ENCODE measurements at regions not wholly inside any gene's neighbourhood (a gene's known extent, or its start where the extent isn't known, plus 50 kb on each side); places are given as distances from the start of the nearest gene placed in this dataset.

DNA sequence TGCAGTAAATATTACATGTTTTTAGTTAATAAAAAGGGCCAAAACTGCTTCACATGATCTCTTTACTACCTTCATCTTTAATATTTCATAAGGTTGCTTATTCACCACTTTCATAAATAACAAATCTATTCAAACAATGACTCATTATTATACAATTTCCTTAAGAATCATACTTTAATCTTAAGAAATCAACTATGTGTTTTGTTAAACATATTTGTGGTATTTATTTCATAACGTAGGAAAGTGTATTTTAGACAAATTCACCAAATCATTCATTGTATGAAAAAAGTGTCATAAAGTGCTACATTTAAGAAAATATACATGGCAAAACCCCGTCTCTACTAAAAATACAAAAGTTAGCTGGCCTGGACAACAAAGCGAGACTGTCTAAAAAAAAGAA, 150.5 kb upstream of the RXFP1 start:
- H3K9me3 ChIP-seq (ENCODE audit: low read depth, low read length, poor library complexity, severe bottlenecking), result no peaks in the 10 kb centered on the region
- H3K4me1 ChIP-seq (ENCODE audit: insufficient read depth, low read length, poor library complexity, severe bottlenecking), result no peaks in the 10 kb centered on the region
- no peak overlapping the region for H3K4me3 ChIP-seq (ENCODE audit: low read depth, low read length, poor library complexity, severe bottlenecking)
- intact Hi-C loops (cut with micrococcal nuclease; ENCODE audit: unreplicated experiment), result no loop called here
- BruUV-seq (replicated peaks), result no TSS peak
- no peak overlapping the region for H3K27ac ChIP-seq (ENCODE audit: low read depth, low read length, poor library complexity, severe bottlenecking)
- TF ChIP-seq EZH2 (IDR thresholded peaks at IDR 0.05; ENCODE audit: borderline replicate concordance, low read depth, low read length, poor library complexity, severe bottlenecking), result no peak
- no peak for TF ChIP-seq CTCF (conservative IDR thresholded peaks at IDR 0.05; ENCODE audit: low read depth, low read length)
- DNase-seq (ENCODE audit: low spot score), result no peak
- no peaks in the 10 kb centered on the region for H3K27me3 ChIP-seq (replicated peaks; ENCODE audit: insufficient read depth, low read depth, low read length, poor library complexity)
- ChIA-PET POLR2A (ENCODE audit: low non-redundant PET) (no interaction called here), CTCF (no interaction called here)
- no peaks in the 10 kb centered on the region for H3K36me3 ChIP-seq (ENCODE audit: insufficient read depth, low read length, poor library complexity, severe bottlenecking)

- DNase-seq (ENCODE audit: low spot score), result no peak
- no peak overlapping the region for H3K27ac ChIP-seq (ENCODE audit: low read depth, low read length, poor library complexity, severe bottlenecking)
- no peaks in the 10 kb centered on the region for H3K27me3 ChIP-seq (replicated peaks; ENCODE audit: insufficient read depth, low read depth, low read length, poor library complexity)
- POLR2A ChIA-PET (ENCODE audit: low non-redundant PET), result interaction anchor here (0.5 kb wide), 1 partner anchor 131 kb away, joined by 3 read pairs; no protein-coding TSS in a partner anchor
- intact Hi-C loops (cut with micrococcal nuclease; ENCODE audit: unreplicated experiment), result no loop called here
- H3K9me3 ChIP-seq (ENCODE audit: low read depth, low read length, poor library complexity, severe bottlenecking), result no peaks in the 10 kb centered on the region
- no peaks in the 10 kb centered on the region for H3K4me1 ChIP-seq (ENCODE audit: insufficient read depth, low read length, poor library complexity, severe bottlenecking)
- no peak overlapping the region for H3K4me3 ChIP-seq (ENCODE audit: low read depth, low read length, poor library complexity, severe bottlenecking)
- CTCF ChIA-PET, result no interaction called here
- BruUV-seq (replicated peaks), result no TSS peak
- TF ChIP-seq CTCF (conservative IDR thresholded peaks at IDR 0.05; ENCODE audit: low read depth, low read length), result no peak
- TF ChIP-seq EZH2 (IDR thresholded peaks at IDR 0.05; ENCODE audit: borderline replicate concordance, low read depth, low read length, poor library complexity, severe bottlenecking), result no peak
- H3K36me3 ChIP-seq (ENCODE audit: insufficient read depth, low read length, poor library complexity, severe bottlenecking), result no peaks in the 10 kb centered on the region
Observed at GRCh38 chr4:158374318-158374717, 147.4 kb upstream of the RXFP1 start.

DNA sequence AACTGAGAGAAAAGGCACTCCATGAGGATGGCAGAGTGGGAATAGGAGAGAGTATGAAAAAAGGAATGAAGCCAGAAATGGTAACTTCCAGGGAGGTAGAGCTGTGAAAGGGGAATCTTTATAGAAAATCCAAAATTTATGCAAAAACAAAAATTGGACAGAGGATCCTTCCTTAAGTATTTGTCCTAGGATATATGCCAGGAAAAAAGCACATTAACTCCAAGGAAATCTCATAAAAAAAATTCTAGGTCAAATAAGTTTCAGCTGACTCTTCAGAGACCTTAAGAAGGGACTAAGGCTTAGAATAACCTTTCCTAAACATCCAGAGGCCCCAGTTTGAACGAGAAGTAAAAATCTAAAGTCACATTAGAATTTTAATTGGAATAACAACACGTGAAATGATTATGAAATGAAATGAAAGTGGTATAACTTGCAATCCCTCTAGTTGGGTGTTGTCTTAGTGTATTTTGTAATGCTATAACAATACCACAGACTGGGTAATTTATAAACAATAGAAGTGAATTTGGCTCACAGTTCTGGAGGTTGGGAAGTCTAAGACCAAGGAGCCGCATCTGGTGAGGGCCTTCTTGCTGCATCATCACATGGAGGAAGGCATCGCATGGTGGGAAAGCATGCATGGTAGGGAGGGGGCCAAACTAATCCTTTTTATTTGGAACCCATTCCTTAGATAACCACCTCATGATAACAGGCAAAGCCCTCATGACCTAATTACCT, 145.4 kb upstream of the RXFP1 start:
- DNase-seq (ENCODE audit: low spot score), result no peak
- Histone ChIP-seq H3K9me3 (ENCODE audit: low read depth, low read length, poor library complexity, severe bottlenecking) (no peaks in the 10 kb centered on the region), H3K27ac (ENCODE audit: low read depth, low read length, poor library complexity, severe bottlenecking) (no peak overlapping the region), H3K4me1 (ENCODE audit: insufficient read depth, low read length, poor library complexity, severe bottlenecking) (no peaks in the 10 kb centered on the region), H3K27me3 (replicated peaks; ENCODE audit: insufficient read depth, low read depth, low read length, poor library complexity) (no peaks in the 10 kb centered on the region), H3K4me3 (ENCODE audit: low read depth, low read length, poor library complexity, severe bottlenecking) (no peak overlapping the region), H3K36me3 (ENCODE audit: insufficient read depth, low read length, poor library complexity, severe bottlenecking) (no peaks in the 10 kb centered on the region)
- intact Hi-C loops (cut with micrococcal nuclease; ENCODE audit: unreplicated experiment), result no loop called here
- ChIA-PET CTCF (no interaction called here), POLR2A (ENCODE audit: low non-redundant PET) (no interaction called here)
- no TSS peak for BruUV-seq (replicated peaks)
- TF ChIP-seq EZH2 (IDR thresholded peaks at IDR 0.05; ENCODE audit: borderline replicate concordance, low read depth, low read length, poor library complexity, severe bottlenecking) (no peak), CTCF (conservative IDR thresholded peaks at IDR 0.05; ENCODE audit: low read depth, low read length) (no peak)

Data from A673 (cell line).